Mesenchymal stem cell (in vitro differentiated cells and primary cell): ENCODE measurements at regions not wholly inside any gene's neighbourhood (a gene's known extent, or its start where the extent isn't known, plus 50 kb on each side); places are given as distances from the start of the nearest gene placed in this dataset.

Experiments
- DNase-seq: peaks from one replicate; pipeline ENCODE4 v3.0.0-alpha.2; 2013
- H2AFZ ChIP-seq: one replicate; pipeline ENCODE4 v1.6.1; 2013; ENCODE audit warnings: low read depth, mild to moderate bottlenecking, control low read depth, inconsistent platforms, low read length, moderate library complexity
- H2AK5ac ChIP-seq: 2 replicates; pipeline ENCODE4 v1.6.1; 2013; ENCODE audit warnings: low read length, moderate library complexity, mild to moderate bottlenecking, inconsistent platforms; ENCODE audit not compliant: severe bottlenecking
- H2BK120ac ChIP-seq: one replicate; pipeline ENCODE4 v1.6.1; 2013; ENCODE audit warnings: low read depth, mild to moderate bottlenecking, inconsistent platforms, low read length, moderate library complexity
- H2BK12ac ChIP-seq, 2 experiments: one replicate each; pipeline ENCODE4 v1.6.1; 2013; ENCODE audit warnings: inconsistent platforms in 2 of 2, low read length in 2 of 2, mild to moderate bottlenecking in 2 of 2, moderate library complexity in 2 of 2, control low read depth in 1 of 2
- H2BK15ac ChIP-seq: one replicate; pipeline ENCODE4 v1.6.1; 2013; ENCODE audit warnings: mild to moderate bottlenecking, low read depth, inconsistent platforms; ENCODE audit not compliant: poor library complexity, severe bottlenecking
- H2BK5ac ChIP-seq: 2 replicates; pipeline ENCODE4 v1.6.1; 2013; ENCODE audit warnings: low read depth, mild to moderate bottlenecking, low read length, control low read depth, inconsistent platforms; ENCODE audit not compliant: poor library complexity, severe bottlenecking
- H3K14ac ChIP-seq, 2 experiments: one replicate each; pipeline ENCODE4 v1.6.1; 2013; ENCODE audit warnings: inconsistent platforms in 2 of 2, low read length in 2 of 2, control low read depth in 1 of 2, mild to moderate bottlenecking in 1 of 2, moderate library complexity in 1 of 2
- H3K18ac ChIP-seq, 2 experiments: one replicate each; pipeline ENCODE4 v1.6.1; 2013; ENCODE audit warnings: inconsistent platforms in 2 of 2, low read length in 2 of 2, control low read depth in 1 of 2, low read depth in 1 of 2, mild to moderate bottlenecking in 1 of 2
- H3K23ac ChIP-seq, 2 experiments: one replicate each; pipeline ENCODE4 v1.6.1; 2013; ENCODE audit warnings: inconsistent platforms in 2 of 2, low read length in 2 of 2, mild to moderate bottlenecking in 2 of 2, moderate library complexity in 2 of 2, control low read depth in 1 of 2
- H3K27ac ChIP-seq: 2 replicates; pipeline ENCODE4 v1.5.1; 2013; ENCODE audit warnings: mild to moderate bottlenecking, moderate library complexity, low read length, control low read depth, inconsistent platforms; ENCODE audit not compliant: poor library complexity, severe bottlenecking
- H3K27me3 ChIP-seq, 2 experiments: 2 replicates each; pipeline versions ENCODE4 v1.6.1 to v1.7.0; 2013; ENCODE audit warnings: low read length in 2 of 2, mild to moderate bottlenecking in 2 of 2, moderate library complexity in 2 of 2, control low read depth in 1 of 2, inconsistent platforms in 1 of 2; ENCODE audit not compliant: control insufficient read depth in 1 of 2, insufficient read depth in 1 of 2
- H3K36me3 ChIP-seq, 2 experiments: 2 replicates each; pipeline versions ENCODE4 v1.6.1 to v1.7.0; 2013; ENCODE audit warnings: low read length in 2 of 2, control low read depth in 1 of 2, inconsistent platforms in 1 of 2, low read depth in 1 of 2, mild to moderate bottlenecking in 1 of 2; ENCODE audit not compliant: insufficient read depth in 2 of 2, control insufficient read depth in 1 of 2
- H3K4ac ChIP-seq, 2 experiments: one replicate each; pipeline ENCODE4 v1.6.1; 2013; ENCODE audit warnings: inconsistent platforms in 2 of 2, low read length in 2 of 2, mild to moderate bottlenecking in 2 of 2, moderate library complexity in 2 of 2, control low read depth in 1 of 2, low read depth in 1 of 2
- H3K4me1 ChIP-seq: 2 replicates; pipeline ENCODE4 v1.6.1; 2013; ENCODE audit warnings: low read depth, low read length, control low read depth; ENCODE audit not compliant: control insufficient read depth, insufficient read depth
- H3K4me2 ChIP-seq: 2 replicates; pipeline ENCODE4 v1.6.1; 2013; ENCODE audit warnings: low read length, mild to moderate bottlenecking, inconsistent platforms; ENCODE audit not compliant: poor library complexity, severe bottlenecking
- H3K4me3 ChIP-seq, 2 experiments: 2 replicates each; pipeline versions ENCODE4 v1.5.1 to v1.7.0; 2013; ENCODE audit warnings: low read length in 2 of 2, mild to moderate bottlenecking in 2 of 2, control low read depth in 1 of 2, low read depth in 1 of 2; ENCODE audit not compliant: insufficient read depth in 1 of 2
- H3K79me1 ChIP-seq: replicated peaks from 2 replicates; pipeline ENCODE4 v1.6.1; 2013; ENCODE audit warnings: mild to moderate bottlenecking, control low read depth, low read length, inconsistent platforms; ENCODE audit not compliant: poor library complexity, severe bottlenecking
- H3K9ac ChIP-seq: 2 replicates; pipeline ENCODE4 v1.7.0; 2013; ENCODE audit warnings: mild to moderate bottlenecking, low read length, moderate library complexity
- H3K9me3 ChIP-seq: 2 replicates; pipeline ENCODE4 v1.7.0; 2013; ENCODE audit warnings: mild to moderate bottlenecking, low read length; ENCODE audit not compliant: control insufficient read depth
- H4K8ac ChIP-seq: one replicate; pipeline ENCODE4 v1.6.1; 2013; ENCODE audit warnings: inconsistent platforms, mild to moderate bottlenecking, low read length, moderate library complexity
- H4K91ac ChIP-seq: one replicate; pipeline ENCODE4 v1.6.1; 2013; ENCODE audit warnings: mild to moderate bottlenecking, low read length, inconsistent platforms
- WGBS: methylation state at CpG from one replicate; pipeline ENCODE4 v1.1.7; 2013; ENCODE audit warnings: mixed read lengths; 5-methylcytosine and 5-hydroxymethylcytosine counted together

GRCh38 chr2:114222344-114222743 is 220.1 kb upstream of the DPP10 start:
- no peak overlapping the region for H3K4me3 ChIP-seq
- no peaks in the 10 kb centered on the region for H3K9me3 ChIP-seq
- H3K4me1 ChIP-seq = no peaks in the 10 kb centered on the region
- H2BK120ac ChIP-seq = no peak overlapping the region
- H4K91ac ChIP-seq = no peak overlapping the region
- DNase-seq = no peak
- no peak overlapping the region for H2BK5ac ChIP-seq
- H3K23ac ChIP-seq = no peak overlapping the region
- H2AFZ ChIP-seq = no peak overlapping the region
- no peak overlapping the region for H2BK15ac ChIP-seq
- no peak overlapping the region for H4K8ac ChIP-seq
- H2BK12ac ChIP-seq = no peak overlapping the region
- no peak overlapping the region for H2AK5ac ChIP-seq
- H3K27me3 ChIP-seq = no peaks in the 10 kb centered on the region
- H3K14ac ChIP-seq = no peak overlapping the region
- no peak overlapping the region for H3K27ac ChIP-seq
- no peaks in the 10 kb centered on the region for H3K36me3 ChIP-seq
- no peak overlapping the region for H3K9ac ChIP-seq
- no peak overlapping the region for H3K18ac ChIP-seq
- no peaks in the 10 kb centered on the region for H3K79me1 ChIP-seq
- H3K4me2 ChIP-seq = no peak overlapping the region
- no CpG with 5 or more reads among the region's 1 CpG for WGBS
- H3K4ac ChIP-seq = no peak overlapping the region

GRCh38 chr2:114231921-114232320 is 210.5 kb upstream of the DPP10 start:
- Histone ChIP-seq H3K4me3 (no peak overlapping the region), H2AFZ (no peak overlapping the region)

GRCh38 chr2:114237331-114237730 is 205.1 kb upstream of the DPP10 start:
- Histone ChIP-seq H4K91ac (no peak overlapping the region), H2BK15ac (no peak overlapping the region), H3K9me3 (peaks cover 15% of the 10 kb centered on the region), H2BK120ac (no peak overlapping the region), H3K27ac (no peak overlapping the region), H3K4me1 (no peaks in the 10 kb centered on the region), H3K4me2 (no peak overlapping the region), H3K4ac (no peak overlapping the region), H3K4me3 (no peak overlapping the region), H3K79me1 (no peaks in the 10 kb centered on the region), H3K14ac (no peak overlapping the region), H2BK5ac (no peak overlapping the region), H3K9ac (no peak overlapping the region), H2BK12ac (no peak overlapping the region), H3K27me3 (no peaks in the 10 kb centered on the region), H2AFZ (no peak overlapping the region), H3K23ac (no peak overlapping the region), H3K36me3 (no peaks in the 10 kb centered on the region), H4K8ac (no peak overlapping the region), H3K18ac (no peak overlapping the region), H2AK5ac (no peak overlapping the region)
- WGBS = 90% methylated on average over 2 of the region's 2 CpGs
- no peak for DNase-seq

More at GRCh38 chr2:114231921-114232320, 210.5 kb upstream of the DPP10 start:
- no peak overlapping the region for H2BK15ac ChIP-seq
- H4K8ac ChIP-seq = no peak overlapping the region
- no peak overlapping the region for H3K18ac ChIP-seq
- no peak for DNase-seq
- H2AK5ac ChIP-seq = no peak overlapping the region
- no peak overlapping the region for H3K4ac ChIP-seq
- H3K79me1 ChIP-seq = no peaks in the 10 kb centered on the region
- H3K4me1 ChIP-seq = no peaks in the 10 kb centered on the region
- no peak overlapping the region for H3K23ac ChIP-seq
- H3K9ac ChIP-seq = no peak overlapping the region
- no peak overlapping the region for H2BK12ac ChIP-seq
- H3K27me3 ChIP-seq = no peaks in the 10 kb centered on the region
- H2BK120ac ChIP-seq = no peak overlapping the region
- H3K9me3 ChIP-seq = peaks cover 12% of the 10 kb centered on the region
- H2BK5ac ChIP-seq = no peak overlapping the region
- no peak overlapping the region for H4K91ac ChIP-seq
- H3K27ac ChIP-seq = no peak overlapping the region
- H3K4me2 ChIP-seq = no peak overlapping the region
- no peaks in the 10 kb centered on the region for H3K36me3 ChIP-seq
- H3K14ac ChIP-seq = no peak overlapping the region

- H3K9me3 ChIP-seq = peaks cover 15% of the 10 kb centered on the region
- no peaks in the 10 kb centered on the region for H3K36me3 ChIP-seq
- no peak overlapping the region for H2BK12ac ChIP-seq
- no peaks in the 10 kb centered on the region for H3K79me1 ChIP-seq
- no peak overlapping the region for H3K18ac ChIP-seq
- no peak overlapping the region for H3K9ac ChIP-seq
- H2BK15ac ChIP-seq = no peak overlapping the region
- no peak overlapping the region for H2BK5ac ChIP-seq
- DNase-seq = no peak
- H3K4me2 ChIP-seq = no peak overlapping the region
- H3K27ac ChIP-seq = no peak overlapping the region
- H3K4me3 ChIP-seq = no peak overlapping the region
- no peak overlapping the region for H4K91ac ChIP-seq
- no peaks in the 10 kb centered on the region for H3K27me3 ChIP-seq
- WGBS = 43% methylated on average over 1 of the region's 3 CpGs
- H2AFZ ChIP-seq = no peak overlapping the region
- H4K8ac ChIP-seq = no peak overlapping the region
- H3K4ac ChIP-seq = no peak overlapping the region
- H2AK5ac ChIP-seq = no peak overlapping the region
- H3K23ac ChIP-seq = no peak overlapping the region
- H3K4me1 ChIP-seq = no peaks in the 10 kb centered on the region
- no peak overlapping the region for H3K14ac ChIP-seq
- H2BK120ac ChIP-seq = no peak overlapping the region
Observed at GRCh38 chr2:114238910-114239559, 203.4 kb upstream of the DPP10 start.
